H1 (cell line): ENCODE measurements at regions not wholly inside any gene's neighbourhood (a gene's known extent, or its start where the extent isn't known, plus 50 kb on each side); places are given as distances from the start of the nearest gene placed in this dataset.

Source experiments
- CTCF ChIA-PET: fragments of 300-600 bp; sonication (Branson Sonifier 250); formaldehyde crosslinking; loops from one replicate; lab custom pipeline; 2021; ENCODE audit not compliant: partially characterized antibody; lab: Charles Lee
- POLR2A ChIA-PET: fragments of 300-600 bp; sonication (Branson Sonifier 250); formaldehyde crosslinking; loops from one replicate; lab custom pipeline; 2021; ENCODE audit warnings: inconsistent platforms; ENCODE audit not compliant: partially characterized antibody; lab: Charles Lee
- DNase-seq, 2 experiments: peaks; one replicate each; pipeline versions ENCODE4 v3.0.0 to v3.0.0-alpha.2; 2010 to 2022; ENCODE audit warnings: low spot score in 2 of 2, low read depth in 1 of 2, mixed read lengths in 1 of 2
- FAIRE-seq: peaks from 2 replicates; lab custom pipeline; 2011; peaks lifted over from hg19 to GRCh38; lab: Jason Lieb, UNC
- H2AFZ ChIP-seq: 2 replicates; pipeline ENCODE4 v1.8.1; 2012; ENCODE audit warnings: low read length, inconsistent platforms
- H2AK5ac ChIP-seq: 2 replicates; pipeline ENCODE4 v1.6.1; 2013; ENCODE audit warnings: low read depth, low read length
- H2BK120ac ChIP-seq: replicated peaks from 2 replicates; pipeline ENCODE3; 2013; ENCODE audit warnings: low read depth, low read length, inconsistent platforms
- H2BK12ac ChIP-seq: 2 replicates; pipeline ENCODE4 v1.6.1; 2013; ENCODE audit warnings: low read depth, low read length
- H2BK15ac ChIP-seq: 2 replicates; pipeline ENCODE4 v1.6.1; 2013; ENCODE audit warnings: low read length
- H2BK20ac ChIP-seq: 2 replicates; pipeline ENCODE4 v1.6.1; 2013; ENCODE audit warnings: low read length
- H2BK5ac ChIP-seq: 2 replicates; pipeline ENCODE4 v1.6.1; 2013; ENCODE audit warnings: low read depth, low read length
- H3K14ac ChIP-seq: 2 replicates; pipeline ENCODE4 v1.6.1; 2013; ENCODE audit warnings: inconsistent platforms; ENCODE audit not compliant: insufficient read length
- H3K18ac ChIP-seq: 2 replicates; pipeline ENCODE4 v1.6.1; 2013; ENCODE audit warnings: low read length; ENCODE audit errors: extremely low read depth
- H3K23ac ChIP-seq: 2 replicates; pipeline ENCODE4 v1.6.1; 2013; ENCODE audit warnings: inconsistent platforms; ENCODE audit not compliant: insufficient read length
- H3K23me2 ChIP-seq: 2 replicates; pipeline ENCODE4 v1.6.1; 2013; ENCODE audit warnings: low read depth, low read length
- H3K27ac ChIP-seq: 2 replicates; pipeline ENCODE4 v1.6.1; 2011; ENCODE audit warnings: low read depth, low read length, inconsistent platforms
- H3K27me3 ChIP-seq, 4 experiments: replicated peaks in 1 of 4; 1 replicate in 1 of 4; 2 replicates in 3 of 4; pipeline versions ENCODE4 v1.6.1 to v1.8.1; 2011 to 2013; ENCODE audit warnings: low read length in 3 of 4, mild to moderate bottlenecking in 3 of 4, inconsistent platforms in 2 of 4, mixed read lengths in 2 of 4, moderate library complexity in 1 of 4; ENCODE audit not compliant: control insufficient read depth in 3 of 4, insufficient read depth in 3 of 4; ENCODE audit errors: extremely low read depth in 1 of 4
- H3K36me3 ChIP-seq, 4 experiments: 2 replicates each; pipeline versions ENCODE4 v1.6.1 to v1.8.1; 2011 to 2013; ENCODE audit warnings: mild to moderate bottlenecking in 4 of 4, low read length in 3 of 4, moderate library complexity in 2 of 4, control low read depth in 1 of 4, inconsistent platforms in 1 of 4; ENCODE audit not compliant: insufficient read depth in 4 of 4, control insufficient read depth in 2 of 4
- H3K4ac ChIP-seq: replicated peaks from 2 replicates; pipeline ENCODE3; 2013; ENCODE audit warnings: low read length, low read depth, mixed read lengths, inconsistent platforms; ENCODE audit not compliant: insufficient read length
- H3K4me1 ChIP-seq, 4 experiments: replicated peaks in 1 of 4; 1 replicate in 1 of 4; 2 replicates in 3 of 4; pipeline versions ENCODE4 v1.6.1 to v1.8.1; 2011 to 2013; ENCODE audit warnings: low read length in 3 of 4, inconsistent platforms in 2 of 4, mixed read lengths in 1 of 4; ENCODE audit not compliant: insufficient read depth in 4 of 4, control insufficient read depth in 3 of 4
- H3K4me2 ChIP-seq, 2 experiments: 2 replicates each; pipeline versions ENCODE4 v1.6.1 to v1.8.1; 2011 to 2013; ENCODE audit warnings: low read depth in 2 of 2, low read length in 2 of 2, control low read depth in 1 of 2, inconsistent platforms in 1 of 2, mild to moderate bottlenecking in 1 of 2; ENCODE audit not compliant: insufficient read depth in 1 of 2
- H3K4me3 ChIP-seq, 4 experiments: fragments of 200-600, 300-600 bp in 1 of 4; sonication (generic), shearing (Covaris generic), sonication (Bioruptor Twin) in 1 of 4; 2 replicates each; pipeline versions ENCODE4 v1.5.1 to v1.8.1; 2011 to 2016; ENCODE audit warnings: low read length in 4 of 4, low read depth in 3 of 4, control low read depth in 2 of 4, inconsistent platforms in 2 of 4, mild to moderate bottlenecking in 2 of 4, mixed read lengths in 1 of 4, moderate library complexity in 1 of 4; ENCODE audit not compliant: insufficient read depth in 2 of 4; ENCODE audit errors: extremely low read depth in 1 of 4
- H3K56ac ChIP-seq: replicated peaks from 2 replicates; pipeline ENCODE3; 2013; ENCODE audit warnings: low read depth, mild to moderate bottlenecking, mixed read lengths, low read length, inconsistent platforms; ENCODE audit not compliant: insufficient read length
- H3K79me1 ChIP-seq: 2 replicates; pipeline ENCODE4 v1.6.1; 2013; ENCODE audit warnings: low read depth, low read length, control low read depth
- H3K79me2 ChIP-seq, 2 experiments: 2 replicates each; pipeline versions ENCODE4 v1.6.1 to v1.8.1; 2012 to 2013; ENCODE audit warnings: low read length in 2 of 2, mild to moderate bottlenecking in 2 of 2, inconsistent platforms in 1 of 2; ENCODE audit not compliant: insufficient read depth in 2 of 2, control insufficient read depth in 1 of 2
- H3K9ac ChIP-seq, 4 experiments: replicated peaks in 1 of 4; 1 replicate in 1 of 4; 2 replicates in 3 of 4; pipeline versions ENCODE4 v1.6.1 to v1.8.1; 2011 to 2013; ENCODE audit warnings: low read depth in 3 of 4, low read length in 3 of 4, control low read depth in 2 of 4, mild to moderate bottlenecking in 2 of 4, moderate library complexity in 2 of 4, inconsistent platforms in 1 of 4; ENCODE audit errors: extremely low read depth in 1 of 4
- H3K9me3 ChIP-seq, 2 experiments: 2 replicates each; pipeline versions ENCODE4 v1.6.1 to v1.8.1; 2012 to 2013; ENCODE audit warnings: mild to moderate bottlenecking in 2 of 2, moderate library complexity in 2 of 2, control low read depth in 1 of 2, inconsistent platforms in 1 of 2, low read depth in 1 of 2, low read length in 1 of 2, mixed read lengths in 1 of 2; ENCODE audit not compliant: insufficient read depth in 2 of 2
- H4K20me1 ChIP-seq, 2 experiments: replicated peaks in 1 of 2; 2 replicates each; pipeline versions ENCODE3 to v1.8.1; 2011 to 2013; ENCODE audit warnings: inconsistent platforms in 2 of 2, low read length in 2 of 2, mild to moderate bottlenecking in 1 of 2; ENCODE audit not compliant: insufficient read depth in 2 of 2, control insufficient read depth in 1 of 2
- H4K5ac ChIP-seq: 2 replicates; pipeline ENCODE4 v1.6.1; 2013; ENCODE audit warnings: low read length, low read depth, mixed read lengths, inconsistent platforms; ENCODE audit not compliant: insufficient read length
- H4K8ac ChIP-seq: 2 replicates; pipeline ENCODE4 v1.8.0; 2013; ENCODE audit warnings: mild to moderate bottlenecking, moderate library complexity, low read length, inconsistent platforms; ENCODE audit not compliant: insufficient read depth; ENCODE audit errors: extremely low read depth
- H4K91ac ChIP-seq: replicated peaks from 2 replicates; pipeline ENCODE3; 2013; ENCODE audit warnings: low read length, mixed read lengths, inconsistent platforms; ENCODE audit not compliant: insufficient read length
- ASH2L ChIP-seq: fragments of 200-600, 300-600 bp; sonication (generic); IDR thresholded peaks from one replicate; pipeline ENCODE4 v1.7.1; 2017; ENCODE audit warnings: low read length
- KDM1A ChIP-seq: fragments of 200-600, 300-600 bp; sonication (generic); IDR thresholded peaks from 2 replicates; pipeline ENCODE4 v1.7.1; 2016; ENCODE audit warnings: mild to moderate bottlenecking, low read length, borderline replicate concordance
- RAD21 ChIP-seq, 2 experiments: IDR thresholded peaks in 1 of 2; conservative IDR thresholded peaks in 1 of 2; 2 replicates each; pipeline ENCODE4 v1.6.1; 2011; ENCODE audit warnings: low read depth in 2 of 2, low read length in 2 of 2, improper control_type of control experiment in 1 of 2, inconsistent platforms in 1 of 2, mild to moderate bottlenecking in 1 of 2, moderate library complexity in 1 of 2
- WGBS, 2 experiments: shearing (Covaris generic) in 1 of 2; methylation state at CpG; one replicate each; pipeline versions ENCODE4 v1.1.6 to v1.1.7; 2013 to 2015; ENCODE audit warnings: low lambda C conversion rate in 2 of 2, mixed read lengths in 2 of 2, inconsistent platforms in 1 of 2, low coverage in 1 of 2, missing lambda C conversion rate in 1 of 2; ENCODE audit not compliant: insufficient replicate concordance in 2 of 2, insufficient coverage in 1 of 2, insufficient read length in 1 of 2; ENCODE audit errors: extremely low coverage in 1 of 2, missing lambda C conversion rate in 1 of 2; 5-methylcytosine and 5-hydroxymethylcytosine counted together

DNA sequence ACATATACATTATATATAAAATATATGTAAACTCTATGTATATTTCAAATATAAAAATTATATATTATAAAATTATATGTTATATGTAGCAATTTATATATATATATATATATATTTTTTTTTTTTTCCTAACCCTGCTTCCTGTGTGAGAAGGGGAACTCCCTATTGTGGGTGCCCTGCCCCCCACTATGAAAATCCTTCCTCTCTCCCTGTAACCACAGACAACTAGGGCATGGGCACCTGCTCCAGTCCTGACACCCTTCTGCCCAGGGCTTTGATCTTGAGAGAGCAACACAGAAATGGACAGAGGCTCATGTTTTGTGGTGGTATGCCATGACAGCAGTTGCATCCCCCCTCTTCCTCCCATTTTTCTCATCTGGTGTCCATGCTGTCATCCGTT, 148.7 kb upstream of the IL12B start:
- Histone ChIP-seq H3K27ac (no peak overlapping the region), H2BK120ac (no peak overlapping the region), H3K36me3 (no peaks in the 10 kb centered on the region), H3K14ac (no peak overlapping the region), H3K23ac (no peak overlapping the region), H3K18ac (no peak overlapping the region), H3K4me2 (no peak overlapping the region), H3K79me2 (no peaks in the 10 kb centered on the region), H2BK12ac (no peak overlapping the region), H4K91ac (no peak overlapping the region), H3K4me1 (no peaks in the 10 kb centered on the region), H4K8ac (no peak overlapping the region), H2BK15ac (no peak overlapping the region), H3K56ac (no peak overlapping the region), H3K23me2 (no peaks in the 10 kb centered on the region), H2AK5ac (no peak overlapping the region), H4K5ac (no peak overlapping the region), H2BK5ac (no peak overlapping the region), H3K27me3 (no peaks in the 10 kb centered on the region), H4K20me1 (no peaks in the 10 kb centered on the region), H3K4ac (no peak overlapping the region), H2BK20ac (no peak overlapping the region), H3K9me3 (no peaks in the 10 kb centered on the region), H3K79me1 (no peaks in the 10 kb centered on the region), H2AFZ (no peak overlapping the region), H3K9ac (no peak overlapping the region), H3K4me3 (no peak overlapping the region)
- DNase-seq (no peak), FAIRE-seq (no peak)
- WGBS, 2 experiments, result 83% methylated on average over 1 of the region's 1 CpG; no CpG with 5 or more reads in 1 of the 2 experiments
- TF ChIP-seq ASH2L, result no peak
- TF ChIP-seq KDM1A, result no peak
- no peak for TF ChIP-seq RAD21 (IDR thresholded peaks at IDR 0.05 in 1 of 2, conservative IDR thresholded peaks at IDR 0.05 in 1 of 2; ENCODE audit: low read depth in 2 of 2, low read length in 2 of 2)
- POLR2A ChIA-PET, result no interaction called here
- CTCF ChIA-PET, result interaction anchor here (0.7 kb wide), 1 partner anchor 9 kb away, joined by 3 read pairs; no protein-coding TSS in a partner anchor
